ENCODE measurements at regions not wholly inside any gene's neighbourhood (a gene's known extent, or its start where the extent isn't known, plus 50 kb on each side); places are given as distances from the start of the nearest gene placed in this dataset.

GRCh38 chr10:5299950-5300349 lies 64.8 kb upstream of the UCN3 start:
- Histone ChIP-seq H3K9me2 (ENCODE audit: insufficient read depth) (no peaks in the 10 kb centered on the region), H3K4me1 (ENCODE audit: insufficient read depth) (no peaks in the 10 kb centered on the region), H3F3A (replicated peaks; ENCODE audit: low read depth) (no peaks in the 10 kb centered on the region), H4K20me1 (replicated peaks; ENCODE audit: insufficient read depth) (no peaks in the 10 kb centered on the region), H3K27ac (ENCODE audit: low read depth) (no peak overlapping the region), H3K79me2 (replicated peaks; ENCODE audit: insufficient read depth) (no peaks in the 10 kb centered on the region), H2AFZ (no peak overlapping the region), H3K4me3 (no peak overlapping the region), H3K27me3 (ENCODE audit: insufficient read depth) (no peaks in the 10 kb centered on the region), H3K36me3 (ENCODE audit: insufficient read depth) (no peaks in the 10 kb centered on the region), H3K4me2 (no peak overlapping the region)
- no peak for ATAC-seq
- no peak for DNase-seq (ENCODE audit: low spot score)
- Mint-ChIP-seq H3K27ac (no peak overlapping the region), H3K9me3 (peaks cover 5% of the 10 kb centered on the region; the same call in 2 of the 3 replicates), H3K4me3 (no peak overlapping the region), H3K36me3 (ENCODE audit: low read depth) (no peaks in the 10 kb centered on the region), H3K27me3 (ENCODE audit: insufficient read depth, low read depth, poor library complexity) (no peaks in the 10 kb centered on the region), H3K4me1 (peaks cover 5% of the 10 kb centered on the region)
- TF ChIP-seq, protein P1, sequence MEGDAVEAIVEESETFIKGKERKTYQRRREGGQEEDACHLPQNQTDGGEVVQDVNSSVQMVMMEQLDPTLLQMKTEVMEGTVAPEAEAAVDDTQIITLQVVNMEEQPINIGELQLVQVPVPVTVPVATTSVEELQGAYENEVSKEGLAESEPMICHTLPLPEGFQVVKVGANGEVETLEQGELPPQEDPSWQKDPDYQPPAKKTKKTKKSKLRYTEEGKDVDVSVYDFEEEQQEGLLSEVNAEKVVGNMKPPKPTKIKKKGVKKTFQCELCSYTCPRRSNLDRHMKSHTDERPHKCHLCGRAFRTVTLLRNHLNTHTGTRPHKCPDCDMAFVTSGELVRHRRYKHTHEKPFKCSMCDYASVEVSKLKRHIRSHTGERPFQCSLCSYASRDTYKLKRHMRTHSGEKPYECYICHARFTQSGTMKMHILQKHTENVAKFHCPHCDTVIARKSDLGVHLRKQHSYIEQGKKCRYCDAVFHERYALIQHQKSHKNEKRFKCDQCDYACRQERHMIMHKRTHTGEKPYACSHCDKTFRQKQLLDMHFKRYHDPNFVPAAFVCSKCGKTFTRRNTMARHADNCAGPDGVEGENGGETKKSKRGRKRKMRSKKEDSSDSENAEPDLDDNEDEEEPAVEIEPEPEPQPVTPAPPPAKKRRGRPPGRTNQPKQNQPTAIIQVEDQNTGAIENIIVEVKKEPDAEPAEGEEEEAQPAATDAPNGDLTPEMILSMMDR (conservative IDR thresholded peaks at IDR 0.05; ENCODE audit: low read depth in 2 of 2), result no peak
- TF ChIP-seq ZNF331 (CRISPR knock-in tag; IDR thresholded peaks at IDR 0.05; ENCODE audit: low read depth) (no peak), JUNB (IDR thresholded peaks at IDR 0.05; ENCODE audit: unreplicated experiment) (no peak), POLR2AphosphoS5 (IDR thresholded peaks at IDR 0.05; ENCODE audit: low read depth) (no peak)

DNA sequence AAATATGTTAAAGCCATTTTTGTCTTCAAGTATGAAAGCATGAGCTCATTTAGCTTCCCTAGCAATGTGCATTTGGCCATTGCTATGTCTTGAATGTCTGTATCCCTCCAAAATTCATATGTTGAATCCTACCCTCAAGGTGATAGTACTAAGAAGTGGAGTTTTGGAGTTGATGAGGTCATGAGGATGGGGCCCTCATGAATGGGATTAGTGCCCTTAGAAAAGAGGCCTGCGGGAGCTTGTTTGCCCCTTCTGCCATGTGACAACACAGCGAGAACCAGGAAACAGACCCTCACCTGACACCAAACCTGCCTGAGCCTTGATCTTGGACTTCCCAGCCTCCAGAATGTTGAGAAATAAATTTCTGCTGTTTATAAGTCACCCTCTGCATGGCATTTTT lies 61.3 kb upstream of the UCN3 start:
- Histone ChIP-seq H3K79me2 (replicated peaks; ENCODE audit: insufficient read depth) (no peaks in the 10 kb centered on the region), H3K4me2 (no peak overlapping the region), H3F3A (replicated peaks; ENCODE audit: low read depth) (no peaks in the 10 kb centered on the region), H3K9me2 (ENCODE audit: insufficient read depth) (no peaks in the 10 kb centered on the region), H3K27me3 (ENCODE audit: insufficient read depth) (no peaks in the 10 kb centered on the region), H4K20me1 (replicated peaks; ENCODE audit: insufficient read depth) (no peaks in the 10 kb centered on the region; the same call in 1 of the 2 replicates), H3K36me3 (ENCODE audit: insufficient read depth) (no peaks in the 10 kb centered on the region), H3K4me1 (ENCODE audit: insufficient read depth) (no peaks in the 10 kb centered on the region), H3K4me3 (no peak overlapping the region), H3K27ac (ENCODE audit: low read depth) (no peak overlapping the region), H2AFZ (no peak overlapping the region)
- TF ChIP-seq ZNF462 (CRISPR knock-in tag; IDR thresholded peaks at IDR 0.05), result no peak
- no peak for TF ChIP-seq JUNB (IDR thresholded peaks at IDR 0.05; ENCODE audit: unreplicated experiment)
- no peak for TF ChIP-seq ZNF114 (CRISPR knock-in tag; IDR thresholded peaks at IDR 0.05)
- TF ChIP-seq NANOG (IDR thresholded peaks at IDR 0.05; ENCODE audit: borderline replicate concordance), result no peak
- TF ChIP-seq ETS1 (IDR thresholded peaks at IDR 0.05), result no peak
- no peak for TF ChIP-seq ZNF331 (CRISPR knock-in tag; IDR thresholded peaks at IDR 0.05; ENCODE audit: low read depth)
- no peak for TF ChIP-seq EZH2 (IDR thresholded peaks at IDR 0.05; ENCODE audit: low read depth, unreplicated experiment)
- no peak for TF ChIP-seq CREB1 (CRISPR knock-in tag; IDR thresholded peaks at IDR 0.05; ENCODE audit: low read depth)
- Mint-ChIP-seq H3K4me1 (no peaks in the 10 kb centered on the region), H3K27ac (no peak overlapping the region), H3K4me3 (no peak overlapping the region), H3K36me3 (ENCODE audit: low read depth) (no peaks in the 10 kb centered on the region), H3K9me3 (peaks cover 15% of the 10 kb centered on the region), H3K27me3 (ENCODE audit: insufficient read depth, low read depth, poor library complexity) (no peaks in the 10 kb centered on the region)
- ATAC-seq, result no peak
- no peak for DNase-seq (ENCODE audit: low spot score)
